ENCODE measurements at regions not wholly inside any gene's neighbourhood (a gene's known extent, or its start where the extent isn't known, plus 50 kb on each side); places are given as distances from the start of the nearest gene placed in this dataset.

- Histone ChIP-seq H3K9me3 (replicated peaks; ENCODE audit: insufficient read depth, low read length) (no peaks in the 10 kb centered on the region), H3K4me3 (ENCODE audit: low read length) (no peak overlapping the region), H2AFZ (ENCODE audit: low read length) (no peak overlapping the region), H3F3A (ENCODE audit: insufficient read depth, low read length) (no peaks in the 10 kb centered on the region), H3K4me2 (ENCODE audit: low read depth, low read length) (no peak overlapping the region), H3K4me1 (ENCODE audit: low read length) (no peaks in the 10 kb centered on the region), H3K79me2 (ENCODE audit: low read length) (no peaks in the 10 kb centered on the region), H3K27ac (ENCODE audit: low read length) (no peak overlapping the region), H4K20me1 (ENCODE audit: insufficient read depth, low read length) (no peaks in the 10 kb centered on the region), H3K27me3 (replicated peaks; ENCODE audit: insufficient read depth, low read length) (no peaks in the 10 kb centered on the region), H3K36me3 (replicated peaks; ENCODE audit: insufficient read depth, low read length) (no peaks in the 10 kb centered on the region), H3K9ac (ENCODE audit: low read length) (no peak overlapping the region), H3K9me2 (replicated peaks; ENCODE audit: insufficient read depth, low read length) (no peaks in the 10 kb centered on the region)
- no peak for DNase-seq
- no peak for TF ChIP-seq CTCF (IDR thresholded peaks at IDR 0.05; ENCODE audit: low read length)
- TF ChIP-seq EZH2phosphoT487 (IDR thresholded peaks at IDR 0.05; ENCODE audit: low read length) = no peak
- TF ChIP-seq EZH2 (optimal IDR thresholded peaks at IDR 0.05; ENCODE audit: low read depth, low read length) = no peak
Observed at GRCh38 chr2:126187668-126188067, 468.3 kb upstream of the GYPC start.

GRCh38 chr2:126189527-126189926, 466.4 kb upstream of the GYPC start:
- Histone ChIP-seq H3K36me3 (replicated peaks; ENCODE audit: insufficient read depth, low read length) (no peaks in the 10 kb centered on the region), H3K9ac (ENCODE audit: low read length) (no peak overlapping the region), H3F3A (ENCODE audit: insufficient read depth, low read length) (no peaks in the 10 kb centered on the region), H3K79me2 (ENCODE audit: low read length) (no peaks in the 10 kb centered on the region), H3K4me1 (ENCODE audit: low read length) (no peaks in the 10 kb centered on the region), H3K4me3 (ENCODE audit: low read length) (no peak overlapping the region), H3K27me3 (replicated peaks; ENCODE audit: insufficient read depth, low read length) (no peaks in the 10 kb centered on the region), H3K9me3 (replicated peaks; ENCODE audit: insufficient read depth, low read length) (no peaks in the 10 kb centered on the region), H4K20me1 (ENCODE audit: insufficient read depth, low read length) (no peaks in the 10 kb centered on the region), H3K9me2 (replicated peaks; ENCODE audit: insufficient read depth, low read length) (no peaks in the 10 kb centered on the region), H3K4me2 (ENCODE audit: low read depth, low read length) (no peak overlapping the region), H3K27ac (ENCODE audit: low read length) (no peak overlapping the region), H2AFZ (ENCODE audit: low read length) (no peak overlapping the region)
- no peak for TF ChIP-seq EZH2phosphoT487 (IDR thresholded peaks at IDR 0.05; ENCODE audit: low read length)
- TF ChIP-seq EZH2 (optimal IDR thresholded peaks at IDR 0.05; ENCODE audit: low read depth, low read length) = no peak
- TF ChIP-seq CTCF (IDR thresholded peaks at IDR 0.05; ENCODE audit: low read length) = no peak
- DNase-seq = no peak

- Histone ChIP-seq H3K9me3 (replicated peaks; ENCODE audit: insufficient read depth, low read length) (no peaks in the 10 kb centered on the region), H3K9ac (ENCODE audit: low read length) (no peak overlapping the region), H3K9me2 (replicated peaks; ENCODE audit: insufficient read depth, low read length) (no peaks in the 10 kb centered on the region), H2AFZ (ENCODE audit: low read length) (no peak overlapping the region), H3K27me3 (replicated peaks; ENCODE audit: insufficient read depth, low read length) (no peaks in the 10 kb centered on the region), H3F3A (ENCODE audit: insufficient read depth, low read length) (no peaks in the 10 kb centered on the region), H4K20me1 (ENCODE audit: insufficient read depth, low read length) (no peaks in the 10 kb centered on the region), H3K27ac (ENCODE audit: low read length) (no peak overlapping the region), H3K4me1 (ENCODE audit: low read length) (no peaks in the 10 kb centered on the region), H3K4me3 (ENCODE audit: low read length) (no peak overlapping the region), H3K79me2 (ENCODE audit: low read length) (no peaks in the 10 kb centered on the region), H3K4me2 (ENCODE audit: low read depth, low read length) (no peak overlapping the region), H3K36me3 (replicated peaks; ENCODE audit: insufficient read depth, low read length) (no peaks in the 10 kb centered on the region)
- TF ChIP-seq EZH2phosphoT487 (IDR thresholded peaks at IDR 0.05; ENCODE audit: low read length) (no peak), EZH2 (optimal IDR thresholded peaks at IDR 0.05; ENCODE audit: low read depth, low read length) (no peak), CTCF (IDR thresholded peaks at IDR 0.05; ENCODE audit: low read length) (no peak)
- DNase-seq = no peak
Observed at GRCh38 chr2:126200538-126200937, 455.4 kb upstream of the GYPC start.
